ENCODE measurements at regions not wholly inside any gene's neighbourhood (a gene's known extent, or its start where the extent isn't known, plus 50 kb on each side); places are given as distances from the start of the nearest gene placed in this dataset.

GRCh38 chr12:68098939-68099338 lies 60.6 kb downstream of the IFNG start:
- no peak for TF ChIP-seq ATF1 (CRISPR knock-in tag; IDR thresholded peaks at IDR 0.05)
- TF ChIP-seq CTCF (IDR thresholded peaks at IDR 0.05) = no peak
- no peak for TF ChIP-seq USF1 (CRISPR knock-in tag; IDR thresholded peaks at IDR 0.05)

Data from WTC11 (cell line).